SKM-1 (cell line): ENCODE measurements at regions not wholly inside any gene's neighbourhood (a gene's known extent, or its start where the extent isn't known, plus 50 kb on each side); places are given as distances from the start of the nearest gene placed in this dataset.
"Not testable (repeated sequence)": the region's sequence is repeated elsewhere in the genome, so short reads cannot be mapped to it uniquely, and the experiment has no call there.

Experiments
- DNase-seq: peaks from one replicate; lab custom pipeline; 2025; ENCODE audit not compliant: unreplicated experiment; lab: John Stamatoyannopoulos, UW

DNA sequence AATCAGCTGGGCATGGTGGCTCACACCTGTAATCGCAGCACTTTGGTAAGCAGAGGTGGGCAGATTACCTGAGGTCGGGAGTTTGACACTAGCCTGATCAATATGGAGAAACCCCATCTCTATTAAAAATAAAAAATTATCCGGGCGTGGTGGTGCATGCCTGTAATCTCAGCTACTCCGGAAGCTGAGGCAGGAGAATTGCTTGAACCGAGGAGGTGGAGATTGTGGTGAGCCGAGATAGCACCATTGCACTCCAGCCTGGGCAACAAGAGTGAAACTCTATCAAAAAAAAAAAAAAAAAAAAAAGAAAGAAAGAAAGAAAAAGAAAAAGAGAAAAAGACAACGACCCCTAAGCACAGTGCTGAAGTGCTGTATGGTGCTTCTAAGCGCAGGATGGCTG, 280.6 kb upstream of the MAF start:
- not testable (repeated sequence) for DNase-seq

DNA sequence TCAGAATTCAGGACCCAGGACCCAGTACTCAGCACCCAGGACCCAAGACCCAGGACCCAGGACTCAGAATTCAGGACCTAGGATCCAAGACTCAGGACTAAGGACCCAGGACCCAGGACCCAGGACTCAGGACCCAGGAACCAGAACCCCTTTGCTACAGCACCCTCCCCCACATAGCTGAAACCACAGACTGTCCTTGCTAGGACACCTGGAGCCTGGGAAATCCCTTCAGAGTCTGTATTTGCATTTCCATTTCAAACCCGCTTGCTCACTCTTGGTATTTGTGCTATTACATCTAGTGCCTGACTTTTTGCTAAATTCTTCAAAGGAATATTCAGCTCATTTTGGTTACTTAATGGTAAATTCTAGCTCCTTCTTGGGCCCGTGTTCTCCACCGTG, 275.8 kb upstream of the MAF start:
- DNase-seq, result no peak

DNA sequence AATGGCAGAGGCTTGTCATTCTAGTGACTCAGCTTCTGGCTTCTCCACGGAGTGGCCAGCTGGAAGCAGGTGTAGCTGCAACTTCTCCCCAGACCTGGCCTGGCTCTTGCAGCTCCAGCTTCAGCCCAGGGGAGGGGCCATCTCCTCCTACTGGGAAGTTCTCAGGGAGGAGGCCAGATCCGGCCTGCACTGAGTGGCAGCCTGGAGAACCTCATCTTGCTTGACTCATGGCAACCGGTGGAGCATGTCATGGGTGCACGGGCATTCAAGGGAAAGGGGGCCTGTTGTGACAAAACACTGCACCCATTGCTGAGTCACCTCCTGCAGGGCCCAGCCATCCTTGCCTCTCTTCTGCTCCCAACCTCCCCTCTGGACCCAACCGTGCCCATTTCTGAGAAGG, 273.9 kb upstream of the MAF start:
- DNase-seq, result no peak

DNA sequence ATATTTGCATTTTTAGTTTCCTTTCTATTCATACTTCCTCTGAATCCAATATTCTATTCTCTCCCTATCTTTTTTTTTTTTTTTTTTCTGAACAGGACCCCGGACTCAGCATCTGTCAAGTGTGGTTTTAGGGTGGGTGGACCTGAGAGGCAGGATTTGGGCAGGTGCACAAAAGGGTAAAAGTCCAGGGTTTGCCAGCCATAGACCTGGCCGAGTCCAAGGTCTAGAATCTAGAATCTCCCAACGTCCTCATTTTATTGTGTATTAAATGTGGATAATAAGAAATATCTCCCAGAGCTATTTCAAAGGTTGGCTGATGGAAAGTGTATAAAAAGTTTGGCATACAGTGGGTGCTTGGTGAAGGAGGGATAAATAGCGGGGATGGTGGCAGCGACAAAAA, 273.3 kb upstream of the MAF start:
- DNase-seq, result no peak

DNA sequence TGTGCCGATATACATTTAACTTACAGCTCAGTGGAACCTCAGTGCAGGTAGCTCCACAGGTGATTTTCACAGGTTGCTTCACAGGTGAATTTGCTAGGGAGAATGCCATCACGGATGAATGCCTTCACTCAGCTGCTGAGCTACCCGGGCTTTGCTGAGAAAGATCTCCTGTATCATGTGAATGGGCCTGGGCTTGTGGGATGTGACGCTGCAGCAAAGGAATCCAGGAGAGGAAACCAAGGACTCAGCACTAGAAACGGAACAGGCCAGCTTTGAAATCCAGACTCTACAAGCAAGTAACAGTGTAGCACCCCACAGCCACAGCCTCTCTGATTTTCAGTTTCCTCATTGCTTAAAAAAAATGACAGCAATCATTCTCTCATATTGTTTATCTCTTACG, 271.4 kb upstream of the MAF start:
- DNase-seq, result no peak

DNA sequence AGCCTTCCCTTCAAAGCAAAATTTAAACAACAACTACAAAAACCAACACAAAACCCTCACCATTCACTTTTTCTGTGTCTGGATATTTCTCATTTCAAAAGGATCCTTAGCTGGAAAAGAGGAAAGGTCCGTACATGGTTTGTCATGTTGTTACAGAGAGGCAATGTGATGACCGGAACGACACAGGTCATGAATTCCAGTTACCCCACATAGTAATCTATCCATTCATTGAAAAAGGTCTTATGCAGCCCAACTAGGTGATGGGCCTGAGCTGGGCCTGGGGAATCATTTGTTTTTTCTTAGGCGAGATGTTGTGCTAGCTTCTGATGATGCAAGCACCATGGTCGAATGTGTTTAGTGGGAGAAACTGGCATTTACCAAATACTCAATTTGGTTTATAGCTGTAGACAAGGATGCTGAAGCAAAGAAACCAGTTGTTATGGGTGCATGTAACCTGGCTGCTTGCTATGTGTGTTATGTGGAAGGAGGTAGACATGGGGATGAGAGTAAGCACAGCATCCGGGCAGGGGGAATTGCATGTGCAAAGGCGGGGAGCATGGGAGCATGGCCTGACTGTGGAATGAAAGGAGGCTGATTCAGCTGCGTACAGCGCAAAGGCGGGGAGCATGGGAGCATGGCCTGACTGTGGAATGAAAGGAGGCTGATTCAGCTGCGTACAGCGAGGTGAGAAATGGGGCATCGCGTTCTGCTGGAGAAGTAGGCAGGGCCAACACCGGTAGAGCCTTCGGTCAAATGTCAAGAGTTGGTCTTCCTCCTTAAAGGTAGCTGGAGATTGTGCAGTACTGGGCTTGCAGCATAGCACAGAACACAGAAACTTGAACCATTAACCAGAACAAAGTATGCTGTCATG, 269.7 kb upstream of the MAF start:
- DNase-seq, result no peak

DNA sequence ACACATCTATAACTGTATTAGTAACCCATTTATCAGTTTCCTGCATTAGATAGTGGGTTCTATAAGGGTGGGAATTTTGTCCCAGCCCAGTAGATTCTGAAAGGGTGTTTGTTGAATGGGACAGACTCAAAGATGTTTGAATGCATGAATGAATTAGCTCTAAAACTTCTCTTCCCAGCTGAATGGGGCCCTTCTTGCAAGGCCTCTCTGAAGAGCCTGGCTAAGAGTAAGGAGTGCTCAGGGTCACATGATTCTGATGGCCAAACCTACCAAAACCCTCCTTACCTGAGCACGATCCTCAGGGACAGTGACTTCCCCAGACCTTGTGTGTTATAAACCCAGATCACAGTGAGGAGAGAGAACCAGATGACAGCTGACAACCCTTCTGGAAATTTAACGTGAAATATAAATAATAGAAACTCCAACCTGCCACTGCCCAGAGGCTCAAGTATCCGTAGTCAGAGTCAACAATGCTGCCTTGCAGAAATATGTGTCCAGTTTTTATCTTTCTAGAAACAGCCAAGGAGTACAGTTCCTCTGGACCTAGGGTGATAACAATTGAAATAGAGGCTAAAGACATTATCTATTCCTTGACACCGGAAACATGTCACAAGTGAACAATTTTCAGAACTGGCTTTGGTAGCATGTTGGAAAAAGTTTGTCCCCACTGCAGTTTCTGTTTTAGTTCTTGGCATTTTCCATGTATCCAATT, 268.9 kb upstream of the MAF start:
- no peak for DNase-seq

DNA sequence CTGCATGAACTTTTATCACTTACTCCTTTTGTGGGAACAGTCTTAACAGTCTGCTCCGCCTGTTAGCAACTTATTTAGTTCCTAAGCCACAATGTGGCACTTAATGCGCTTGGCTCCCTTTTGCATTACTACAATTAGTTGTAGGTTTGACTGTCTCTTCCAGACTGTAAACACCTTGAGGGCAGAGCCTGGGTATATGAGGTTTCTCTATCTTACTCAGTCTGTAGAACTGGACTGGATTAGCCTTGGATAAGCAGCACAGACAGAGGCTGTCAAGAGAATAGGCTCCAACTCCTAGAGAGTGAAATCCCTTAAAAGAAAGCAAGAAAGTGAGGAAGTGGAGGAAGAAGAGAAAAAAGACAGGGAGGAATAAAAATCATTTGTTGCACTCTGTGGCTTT, 268.3 kb upstream of the MAF start:
- no peak for DNase-seq

DNA sequence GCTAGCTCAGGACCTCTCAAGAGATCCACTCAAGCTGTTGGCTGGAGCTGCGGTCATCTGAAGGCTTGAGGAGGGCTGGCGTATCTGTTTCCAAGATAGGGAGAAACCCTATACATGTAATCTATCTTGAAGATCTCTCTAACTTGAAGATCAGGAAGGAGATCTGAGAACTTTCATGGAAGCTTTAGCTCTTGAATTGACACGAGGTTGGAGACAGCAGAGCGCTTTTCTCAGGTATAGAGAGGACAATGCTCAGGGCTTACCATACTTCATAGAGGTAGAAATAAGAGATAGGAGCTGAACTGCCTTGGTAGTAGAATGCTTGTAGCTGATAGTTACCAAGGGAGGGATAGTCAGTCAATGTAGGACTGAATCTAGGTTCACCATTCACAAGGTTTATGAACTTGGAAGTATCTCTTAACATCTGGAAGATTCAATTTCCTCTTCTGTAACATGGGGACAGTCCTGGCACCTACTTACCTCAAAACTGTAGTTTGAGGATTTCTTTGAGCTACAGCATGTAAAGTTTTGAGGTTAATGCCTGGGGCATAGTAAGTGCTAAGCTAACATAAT, 267.0 kb upstream of the MAF start:
- no peak for DNase-seq

DNA sequence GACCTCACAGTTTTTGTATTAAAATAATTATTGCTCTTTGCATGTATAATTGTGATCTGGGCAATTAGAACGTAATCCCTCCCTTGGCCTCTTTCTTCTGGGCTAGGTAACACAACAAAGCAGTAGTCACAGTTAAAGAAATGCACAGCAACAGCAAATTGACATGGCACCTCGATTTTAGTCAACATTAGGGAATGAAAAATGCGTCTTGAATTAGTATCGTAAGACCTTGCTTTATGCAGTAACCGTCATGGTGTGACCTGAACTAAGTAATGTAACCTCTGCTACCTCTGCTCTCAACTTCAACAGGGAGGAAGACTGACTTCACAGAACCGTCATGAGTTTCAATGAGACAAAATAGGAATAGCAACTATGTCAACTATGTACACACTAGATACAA, 265.4 kb upstream of the MAF start:
- no peak for DNase-seq

DNA sequence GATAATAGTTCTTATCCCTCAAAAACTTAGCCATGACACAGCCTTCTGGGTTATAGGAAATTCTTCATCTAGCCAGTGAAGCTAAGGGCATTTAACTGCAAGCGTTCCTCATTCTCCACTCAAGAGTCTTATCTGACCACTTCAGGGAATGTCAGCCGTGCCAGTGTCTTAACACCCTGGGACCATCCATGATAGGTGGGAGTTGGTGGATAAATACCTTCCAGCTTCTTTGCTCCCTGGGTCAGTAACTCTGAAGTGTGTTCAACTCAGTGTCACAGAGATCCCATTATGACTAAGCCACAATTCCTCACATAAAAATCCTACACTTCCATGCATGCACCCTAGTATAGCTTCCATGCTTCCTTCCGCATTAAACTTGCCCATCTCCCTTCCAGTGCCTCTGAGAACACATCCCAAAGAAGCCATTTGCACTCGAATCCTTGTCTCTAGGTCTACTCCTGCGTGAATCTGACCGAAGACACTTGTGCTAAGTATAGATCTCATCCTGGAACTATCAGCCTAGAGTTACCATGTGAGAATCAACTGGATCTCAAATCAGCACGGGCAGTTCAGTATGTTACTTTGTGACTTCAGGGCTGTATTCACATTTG, 264.3 kb upstream of the MAF start:
- DNase-seq, result no peak

DNA sequence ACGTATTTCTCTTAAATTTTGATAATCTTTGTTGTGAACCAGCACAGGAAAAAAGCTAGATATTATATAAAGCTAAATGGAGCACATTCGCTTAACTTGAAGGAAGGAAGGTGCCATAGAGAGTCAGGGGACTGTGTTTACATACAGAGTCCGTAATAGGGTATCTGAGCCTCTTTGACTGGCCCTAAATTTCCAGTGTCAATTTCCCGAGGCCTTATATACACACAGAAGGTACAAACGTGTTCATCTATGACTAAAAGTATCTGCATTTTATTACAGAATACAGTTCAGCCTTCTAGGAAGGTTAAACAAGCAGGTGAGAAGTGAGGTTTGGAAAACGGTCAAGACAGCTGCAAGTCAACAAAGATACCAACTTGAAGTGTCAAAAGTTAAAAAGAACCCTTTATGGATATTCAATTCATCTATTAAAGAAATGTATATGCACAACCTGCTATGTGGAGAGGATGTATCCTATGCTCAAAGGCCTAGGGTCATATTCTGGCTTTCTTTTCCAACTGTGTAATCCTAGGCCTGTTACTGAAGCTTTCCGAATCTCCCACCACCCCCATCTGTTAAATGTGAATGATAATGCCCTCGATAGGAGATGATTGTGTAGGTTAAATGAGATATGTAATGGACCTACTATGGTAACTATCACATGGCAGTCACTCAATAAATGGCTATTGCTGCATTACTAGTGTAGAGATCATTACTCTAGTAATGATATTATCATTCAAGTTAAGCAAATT, 263.7 kb upstream of the MAF start:
- no peak for DNase-seq

DNA sequence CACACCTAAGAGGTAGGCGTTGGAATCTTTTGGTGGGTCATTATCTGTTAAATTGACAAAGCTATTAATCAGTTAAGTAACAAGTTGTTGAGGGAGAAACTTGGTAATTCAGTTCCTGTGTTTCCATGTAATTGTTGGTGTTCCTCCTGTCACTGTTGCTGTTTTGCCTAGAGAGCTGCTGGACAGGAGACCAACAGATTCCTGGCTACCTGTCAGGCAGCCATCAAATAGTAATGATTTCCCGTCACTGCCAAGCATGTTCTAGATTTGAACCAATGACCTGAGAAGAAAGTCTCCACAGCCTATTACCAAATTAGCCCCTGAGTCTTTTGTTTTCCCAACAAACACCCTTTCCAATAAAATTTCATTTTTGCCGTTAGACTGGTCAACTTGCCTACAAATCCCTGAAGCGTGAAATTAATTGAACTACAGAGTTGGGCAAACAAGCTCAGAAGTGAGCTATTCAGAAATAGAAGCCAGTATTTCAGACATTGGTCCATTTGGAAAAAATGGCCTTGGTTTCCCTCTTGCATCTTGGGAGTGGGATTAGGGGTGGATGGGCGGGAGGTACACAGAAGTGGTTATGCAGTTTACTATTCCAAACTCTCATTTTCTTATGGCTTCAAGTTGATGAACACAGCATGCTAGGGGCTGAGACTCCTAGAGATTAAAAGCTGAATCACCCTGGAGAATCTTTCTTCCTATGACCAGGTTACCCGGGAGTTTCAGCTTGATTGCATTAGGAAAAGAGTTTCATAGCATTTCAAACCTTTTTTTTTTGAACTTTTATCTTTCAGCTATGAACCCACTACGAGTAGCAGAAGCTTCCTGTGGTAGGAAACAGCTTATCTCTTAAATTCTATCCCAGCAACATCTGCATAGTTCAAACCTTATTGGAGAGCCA, 262.8 kb upstream of the MAF start:
- no peak for DNase-seq

DNA sequence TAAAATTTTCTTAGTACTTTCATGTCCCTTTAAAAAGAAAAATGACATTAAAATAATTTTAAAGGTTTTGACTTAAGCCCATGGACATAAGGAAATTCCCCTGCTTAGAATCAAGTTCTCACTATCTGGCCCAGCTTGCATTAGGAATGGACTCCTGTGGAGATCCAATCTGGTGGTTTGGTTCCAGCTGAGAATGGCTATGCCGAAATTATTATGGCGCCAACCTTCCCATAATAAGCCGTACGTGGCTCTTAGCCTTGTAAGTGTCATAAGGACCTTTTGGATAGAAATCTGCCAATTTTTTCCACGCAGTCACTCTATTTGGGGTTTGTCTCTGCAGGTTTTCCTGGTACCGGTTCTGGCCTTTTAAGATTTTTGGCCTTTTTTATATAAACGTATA, 262.1 kb upstream of the MAF start:
- DNase-seq, result no peak

DNA sequence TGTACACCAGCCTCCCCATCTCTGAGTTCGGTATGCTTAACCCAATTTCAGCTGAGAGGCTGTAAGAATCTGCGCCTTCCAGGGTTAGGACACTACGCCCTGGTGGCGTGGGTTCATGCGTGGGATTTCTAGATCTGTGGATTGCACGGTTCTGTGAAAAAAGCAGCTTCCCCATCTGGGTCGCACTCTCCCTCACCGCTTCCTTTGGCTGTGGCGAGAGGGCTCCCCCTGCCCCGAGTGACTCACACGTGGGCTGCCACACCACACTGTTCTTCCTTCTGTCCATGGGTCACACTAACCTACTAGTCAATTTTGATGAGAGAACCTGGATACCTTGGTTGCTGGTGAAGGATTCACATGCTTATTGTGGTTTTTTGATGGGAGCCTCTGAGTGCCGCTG, 256.0 kb upstream of the MAF start:
- no peak for DNase-seq

DNA sequence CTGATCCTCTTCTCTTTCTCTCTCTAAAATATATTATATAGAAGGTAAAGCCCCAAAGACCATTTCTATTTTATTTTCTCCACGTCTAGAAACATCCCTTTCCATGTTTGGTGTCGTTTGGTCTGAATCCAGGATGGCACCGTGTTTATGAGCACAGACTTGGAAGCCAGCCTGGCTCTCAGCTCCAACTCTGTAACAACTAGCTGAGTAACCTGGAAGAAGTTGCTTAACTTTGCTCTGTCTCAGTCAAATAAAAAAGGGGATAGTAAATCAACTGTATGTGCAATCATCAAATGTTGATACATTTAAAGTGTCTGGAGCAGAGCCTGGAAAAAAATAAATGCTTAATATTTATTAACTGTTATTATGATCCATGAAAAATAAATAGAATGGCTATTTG, 249.8 kb upstream of the MAF start:
- no peak for DNase-seq

DNA sequence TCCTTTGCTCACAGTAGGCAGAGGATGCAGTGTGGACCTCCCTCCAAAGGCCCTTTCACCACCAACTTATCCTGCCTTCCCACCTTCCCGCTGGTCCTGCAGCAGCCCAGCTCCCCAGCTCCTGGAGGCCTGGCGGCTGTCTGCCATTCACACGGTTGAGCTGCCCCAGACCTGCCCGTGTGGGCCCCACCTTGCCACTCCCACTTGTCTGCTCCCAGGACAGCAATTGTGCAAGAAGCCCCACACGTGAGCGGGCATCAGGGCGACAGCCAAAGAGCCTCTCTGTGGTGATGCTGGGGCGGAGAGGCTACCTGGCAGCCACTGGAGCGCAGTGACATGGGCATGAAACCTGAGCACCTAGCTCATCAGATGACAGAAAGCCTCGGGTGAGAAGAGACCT, 248.6 kb upstream of the MAF start:
- no peak for DNase-seq

DNA sequence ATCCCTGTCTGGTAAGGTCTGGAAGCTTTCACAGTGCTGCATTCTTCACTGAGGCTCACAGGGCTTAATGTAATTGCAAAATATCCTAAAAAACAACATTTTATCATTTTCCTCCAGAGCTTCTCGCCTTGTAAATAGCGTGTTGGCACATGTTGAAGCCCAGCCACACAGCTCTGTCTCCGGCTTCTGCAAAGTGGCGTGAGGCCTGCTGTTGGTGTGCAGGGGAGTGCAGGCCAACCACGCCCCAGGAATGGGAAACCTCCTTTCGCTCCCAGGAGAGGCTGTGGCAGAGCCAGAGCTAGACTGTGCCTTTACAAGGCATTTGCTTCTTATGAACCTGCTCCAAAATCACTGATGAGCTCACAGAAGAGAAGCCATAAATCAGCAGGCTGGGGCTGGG, 248.2 kb upstream of the MAF start:
- DNase-seq, result no peak

DNA sequence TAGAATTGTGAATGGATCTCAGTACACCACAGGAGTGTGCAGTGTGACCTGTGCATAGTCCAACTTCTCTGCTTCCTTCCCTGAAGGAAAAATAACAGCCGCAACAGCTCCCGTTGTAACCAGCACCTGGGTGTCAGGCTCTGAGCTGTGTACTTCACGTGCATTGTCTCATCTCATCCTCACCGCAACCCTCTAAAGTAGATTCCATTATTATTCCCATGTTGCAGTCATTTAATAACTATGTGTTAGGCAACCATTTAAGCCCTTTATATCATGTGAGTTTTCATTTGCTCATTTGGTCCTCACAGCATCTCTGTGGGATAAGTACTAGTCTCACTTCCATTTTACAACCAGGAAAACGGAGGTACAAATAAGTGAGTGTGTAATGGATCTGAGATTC, 247.0 kb upstream of the MAF start:
- no peak for DNase-seq

DNA sequence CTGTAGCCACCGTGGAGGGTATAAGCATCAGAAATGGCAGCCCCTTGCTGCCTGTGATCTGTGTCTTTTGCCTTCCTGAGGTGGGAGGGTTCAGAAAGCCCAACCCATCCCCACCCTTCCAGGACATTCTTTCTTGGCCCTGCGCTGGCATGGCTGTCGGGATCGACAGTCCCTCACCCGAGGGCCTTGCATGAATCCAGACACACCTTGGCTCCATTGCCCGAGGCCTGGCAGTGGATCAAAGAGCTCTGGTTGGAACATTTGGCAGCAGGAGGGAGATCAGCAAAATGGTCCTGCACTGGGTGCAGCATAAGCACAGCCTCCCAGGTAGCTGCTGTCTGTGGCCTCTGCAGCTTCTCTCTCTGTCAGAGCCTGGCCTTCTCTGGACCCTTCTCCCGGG, 246.6 kb upstream of the MAF start:
- no peak for DNase-seq
